Osteocyte (in vitro differentiated cells): ENCODE measurements at regions not wholly inside any gene's neighbourhood (a gene's known extent, or its start where the extent isn't known, plus 50 kb on each side); places are given as distances from the start of the nearest gene placed in this dataset.

Experiments
- DNase-seq: peaks from one replicate; pipeline ENCODE4 v3.0.0; 2021; ENCODE audit warnings: mixed read lengths; ENCODE audit not compliant: unreplicated experiment; ENCODE audit errors: extremely low spot score
- H3K27ac Mint-ChIP-seq: one replicate; pipeline ENCODE4 v1.8.0; 2021; ENCODE audit warnings: mild to moderate bottlenecking, mixed read lengths; ENCODE audit not compliant: unreplicated experiment
- H3K27me3 Mint-ChIP-seq: one replicate; pipeline ENCODE4 v1.8.0; 2021; ENCODE audit warnings: mixed read lengths; ENCODE audit not compliant: unreplicated experiment
- H3K36me3 Mint-ChIP-seq: one replicate; pipeline ENCODE4 v1.8.0; 2021; ENCODE audit warnings: mixed read lengths; ENCODE audit not compliant: unreplicated experiment
- H3K4me1 Mint-ChIP-seq: one replicate; pipeline ENCODE4 v1.8.0; 2021; ENCODE audit warnings: mixed read lengths; ENCODE audit not compliant: unreplicated experiment
- H3K4me3 Mint-ChIP-seq: one replicate; pipeline ENCODE4 v1.8.0; 2021; ENCODE audit warnings: mild to moderate bottlenecking, moderate library complexity, mixed read lengths; ENCODE audit not compliant: unreplicated experiment
- H3K9me3 Mint-ChIP-seq: one replicate; pipeline ENCODE4 v1.8.0; 2021; ENCODE audit warnings: mixed read lengths; ENCODE audit not compliant: unreplicated experiment
- TF ChIP-seq, protein P1 (sequence below): fragments of 200-600 bp; sonication (generic); IDR thresholded peaks from 2 replicates; pipeline ENCODE4 v1.5.0; 2021; ENCODE audit warnings: antibody characterized with exemption, mild to moderate bottlenecking, moderate library complexity

DNA sequence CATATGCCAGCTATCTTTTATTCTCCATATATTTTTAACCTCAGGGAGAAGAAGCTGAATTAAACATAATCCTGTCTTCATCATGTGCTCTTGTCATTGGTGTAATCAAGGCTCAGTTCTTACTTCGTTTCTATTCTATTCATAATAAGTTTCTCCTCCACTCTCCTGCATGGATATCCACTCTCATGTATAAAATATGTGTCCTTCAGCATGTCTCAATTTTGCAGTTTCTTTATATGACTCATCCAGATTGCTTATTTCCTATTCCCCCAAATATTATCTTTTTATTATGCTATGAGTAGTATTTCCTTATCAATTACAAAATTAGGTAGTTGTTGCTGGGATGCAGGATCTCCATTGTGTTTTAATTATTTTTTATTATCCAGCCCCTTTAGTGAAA lies 643.7 kb upstream of the ACO1 start:
- H3K36me3 Mint-ChIP-seq: no peaks in the 10 kb centered on the region
- no peak for DNase-seq
- H3K4me3 Mint-ChIP-seq: no peak overlapping the region
- no peaks in the 10 kb centered on the region for H3K9me3 Mint-ChIP-seq
- H3K4me1 Mint-ChIP-seq: no peaks in the 10 kb centered on the region
- peaks cover 9% of the 10 kb centered on the region for H3K27me3 Mint-ChIP-seq
- TF ChIP-seq, protein P1, sequence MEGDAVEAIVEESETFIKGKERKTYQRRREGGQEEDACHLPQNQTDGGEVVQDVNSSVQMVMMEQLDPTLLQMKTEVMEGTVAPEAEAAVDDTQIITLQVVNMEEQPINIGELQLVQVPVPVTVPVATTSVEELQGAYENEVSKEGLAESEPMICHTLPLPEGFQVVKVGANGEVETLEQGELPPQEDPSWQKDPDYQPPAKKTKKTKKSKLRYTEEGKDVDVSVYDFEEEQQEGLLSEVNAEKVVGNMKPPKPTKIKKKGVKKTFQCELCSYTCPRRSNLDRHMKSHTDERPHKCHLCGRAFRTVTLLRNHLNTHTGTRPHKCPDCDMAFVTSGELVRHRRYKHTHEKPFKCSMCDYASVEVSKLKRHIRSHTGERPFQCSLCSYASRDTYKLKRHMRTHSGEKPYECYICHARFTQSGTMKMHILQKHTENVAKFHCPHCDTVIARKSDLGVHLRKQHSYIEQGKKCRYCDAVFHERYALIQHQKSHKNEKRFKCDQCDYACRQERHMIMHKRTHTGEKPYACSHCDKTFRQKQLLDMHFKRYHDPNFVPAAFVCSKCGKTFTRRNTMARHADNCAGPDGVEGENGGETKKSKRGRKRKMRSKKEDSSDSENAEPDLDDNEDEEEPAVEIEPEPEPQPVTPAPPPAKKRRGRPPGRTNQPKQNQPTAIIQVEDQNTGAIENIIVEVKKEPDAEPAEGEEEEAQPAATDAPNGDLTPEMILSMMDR: no peak
- H3K27ac Mint-ChIP-seq: no peak overlapping the region

DNA sequence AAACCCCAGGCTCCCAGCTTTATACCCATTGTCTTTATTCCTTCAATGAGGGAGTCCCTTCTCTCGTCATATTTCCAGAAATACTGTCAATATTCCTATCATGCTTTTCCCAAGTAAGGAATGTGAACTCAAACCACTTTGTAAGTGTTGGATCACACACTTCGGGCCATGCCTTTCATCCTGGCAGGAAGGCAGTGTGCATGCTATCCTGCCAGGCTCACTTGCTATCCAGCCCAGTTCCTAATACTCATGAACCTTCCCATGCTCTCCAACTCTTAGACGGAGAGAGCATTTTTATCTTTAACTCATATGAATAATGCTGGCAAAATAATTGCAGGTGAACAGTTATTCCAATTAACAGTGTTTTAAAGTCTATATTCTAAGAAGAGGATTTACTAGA lies 639.9 kb upstream of the ACO1 start:
- no peak for DNase-seq
- H3K4me1 Mint-ChIP-seq: no peaks in the 10 kb centered on the region
- no peak overlapping the region for H3K27ac Mint-ChIP-seq
- peaks cover 2% of the 10 kb centered on the region for H3K27me3 Mint-ChIP-seq
- TF ChIP-seq, protein P1: no peak
- H3K36me3 Mint-ChIP-seq: no peaks in the 10 kb centered on the region
- no peak overlapping the region for H3K4me3 Mint-ChIP-seq
- H3K9me3 Mint-ChIP-seq: no peaks in the 10 kb centered on the region

DNA sequence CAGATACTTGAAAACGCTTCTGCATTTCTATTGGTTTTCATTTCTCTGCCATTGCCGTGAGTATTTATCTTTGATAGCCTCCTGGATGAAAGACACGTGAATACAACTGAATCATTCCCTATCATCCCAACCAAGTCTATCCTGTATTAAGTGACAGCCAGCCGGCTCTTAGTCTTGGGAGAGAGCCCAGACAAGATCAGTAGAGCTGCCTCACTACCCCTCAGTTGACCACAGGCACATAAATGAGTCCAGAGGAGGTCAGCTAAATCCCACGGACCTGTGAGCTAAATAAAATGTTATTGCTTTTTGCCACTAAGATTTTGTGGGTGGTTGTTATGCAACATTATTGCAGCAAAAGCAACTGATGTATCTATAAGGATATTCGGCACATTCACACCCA lies 639.0 kb upstream of the ACO1 start:
- H3K9me3 Mint-ChIP-seq: no peaks in the 10 kb centered on the region
- H3K4me3 Mint-ChIP-seq: no peak overlapping the region
- H3K27ac Mint-ChIP-seq: no peak overlapping the region
- TF ChIP-seq, protein P1: no peak
- DNase-seq: no peak
- H3K4me1 Mint-ChIP-seq: no peaks in the 10 kb centered on the region
- no peaks in the 10 kb centered on the region for H3K36me3 Mint-ChIP-seq
- no peaks in the 10 kb centered on the region for H3K27me3 Mint-ChIP-seq

DNA sequence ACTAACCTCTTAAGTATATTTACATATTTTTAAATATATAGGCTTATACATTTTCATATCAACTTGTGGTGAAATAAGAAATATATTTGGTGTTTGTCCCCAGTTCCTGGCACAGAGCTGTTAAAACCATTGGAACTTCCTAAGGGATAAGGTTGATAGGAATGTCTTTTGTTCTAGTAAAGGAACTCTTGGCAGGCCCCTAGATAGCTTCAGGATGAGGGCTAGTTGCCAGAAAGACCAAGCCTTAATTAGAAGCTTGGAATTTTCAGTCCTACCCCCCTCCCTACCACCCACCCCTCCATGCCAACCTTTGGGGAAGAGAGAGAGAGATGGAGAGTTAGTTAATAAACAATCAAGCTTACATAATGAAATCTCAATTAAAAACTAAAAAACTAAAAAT lies 638.6 kb upstream of the ACO1 start:
- H3K36me3 Mint-ChIP-seq: no peaks in the 10 kb centered on the region
- TF ChIP-seq, protein P1: no peak
- no peaks in the 10 kb centered on the region for H3K9me3 Mint-ChIP-seq
- H3K27me3 Mint-ChIP-seq: no peaks in the 10 kb centered on the region
- DNase-seq: no peak
- H3K4me3 Mint-ChIP-seq: no peak overlapping the region
- no peaks in the 10 kb centered on the region for H3K4me1 Mint-ChIP-seq
- no peak overlapping the region for H3K27ac Mint-ChIP-seq

DNA sequence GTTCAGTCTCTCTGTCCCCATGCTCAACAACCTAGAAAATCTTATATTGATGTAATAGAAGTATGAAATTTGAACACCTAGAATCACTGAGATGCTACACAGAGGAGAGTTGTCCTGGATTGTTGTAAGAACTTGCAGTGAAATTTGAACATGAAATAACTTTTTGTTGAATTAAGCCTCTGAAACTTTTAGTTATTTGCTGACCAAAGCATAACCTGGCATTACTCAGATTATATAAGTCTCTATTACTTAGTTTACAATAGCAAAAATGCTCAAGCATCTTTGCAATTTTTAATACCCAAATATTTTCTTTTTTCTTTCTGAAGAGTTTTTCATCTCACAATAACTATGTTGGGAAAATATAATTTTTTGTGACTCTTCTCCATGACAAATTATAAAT lies 630.7 kb upstream of the ACO1 start:
- Mint-ChIP-seq H3K27me3 (peaks cover 7% of the 10 kb centered on the region), H3K27ac (no peak overlapping the region), H3K4me3 (no peak overlapping the region), H3K9me3 (peaks cover 7% of the 10 kb centered on the region), H3K4me1 (no peaks in the 10 kb centered on the region), H3K36me3 (no peaks in the 10 kb centered on the region)
- no peak for DNase-seq
- TF ChIP-seq, protein P1: no peak
